Upper lobe of left lung (tissue), 4 donors: ENCODE measurements at regions not wholly inside any gene's neighbourhood (a gene's known extent, or its start where the extent isn't known, plus 50 kb on each side); places are given as distances from the start of the nearest gene placed in this dataset.

ENCODE experiments used
- CTCF ChIP-seq, 6 experiments: fragments of 450-650 bp in 4 of 6; fragments of 200-600 bp in 2 of 6; sonication (generic) in 2 of 6; IDR thresholded peaks; one replicate each; pipeline ENCODE4 v1.5.1; 2016 to 2019; ENCODE audit warnings: antibody characterized with exemption in 6 of 6
- EP300 ChIP-seq, 4 donors: sonication (generic); formaldehyde crosslinking; IDR thresholded peaks; one replicate each; pipeline ENCODE4 v1.5.1; 2017; ENCODE audit warnings: antibody characterized with exemption in 4 of 4, control low read depth in 2 of 4
- POLR2A ChIP-seq, 4 donors: fragments of 450-650 bp; IDR thresholded peaks; one replicate each; pipeline ENCODE4 v1.5.1; 2016 to 2017; ENCODE audit warnings: antibody characterized with exemption in 4 of 4, mild to moderate bottlenecking in 2 of 4

DNA sequence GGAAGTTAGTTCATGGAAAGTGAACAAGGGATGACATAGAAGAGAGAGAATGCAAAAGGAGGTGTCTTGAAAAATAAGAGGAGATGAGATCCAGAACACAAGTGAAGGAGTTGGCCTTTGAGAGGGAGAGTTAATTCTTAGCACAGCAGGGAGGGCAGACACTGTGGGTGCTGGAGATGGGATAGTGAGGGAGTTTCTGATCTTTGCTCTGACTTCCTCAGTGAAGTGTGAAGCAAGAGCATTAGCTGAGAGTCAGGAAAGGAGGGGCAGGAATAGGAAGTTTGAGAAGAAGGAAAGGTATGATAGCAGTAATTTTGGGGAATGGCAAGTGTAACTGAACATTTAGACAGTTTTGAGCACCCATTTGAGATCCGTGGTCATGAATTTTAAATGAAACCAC, 75.8 kb upstream of the COCH start:
- TF ChIP-seq CTCF (IDR thresholded peaks at IDR 0.05) (no peak), POLR2A (IDR thresholded peaks at IDR 0.05) (no peak), EP300 (IDR thresholded peaks at IDR 0.05) (no peak)
